HCT116 (cell line): ENCODE measurements at regions not wholly inside any gene's neighbourhood (a gene's known extent, or its start where the extent isn't known, plus 50 kb on each side); places are given as distances from the start of the nearest gene placed in this dataset.

ENCODE experiments used
- CTCF ChIP-seq, 3 experiments: fragments of 200-600 bp in 1 of 3; sonication (generic) in 1 of 3; IDR thresholded peaks in 2 of 3; conservative IDR thresholded peaks in 1 of 3; 2 replicates each; pipeline ENCODE4 v1.5.1; 2012 to 2017; ENCODE audit warnings: low read depth in 2 of 3, low read length in 2 of 3, antibody characterized with exemption in 1 of 3, borderline replicate concordance in 1 of 3, control low read depth in 1 of 3, mild to moderate bottlenecking in 1 of 3, mixed read lengths in 1 of 3, mixed run types in 1 of 3, moderate library complexity in 1 of 3; ENCODE audit not compliant: insufficient read depth in 1 of 3
- EZH2 ChIP-seq: fragments of 200-600 bp; sonication (generic); IDR thresholded peaks from 2 replicates; pipeline ENCODE4 v1.6.1; 2017; ENCODE audit warnings: antibody characterized with exemption, mixed run types
- JUND ChIP-seq: IDR thresholded peaks from 2 replicates; pipeline ENCODE4 v1.6.1; 2012
- POLR2A ChIP-seq: IDR thresholded peaks from 2 replicates; pipeline ENCODE4 v1.7.0; 2011; ENCODE audit warnings: borderline replicate concordance; ENCODE audit not compliant: insufficient read depth, insufficient read length; ENCODE audit errors: extremely low read depth
- TF ChIP-seq, protein P1 (sequence below): IDR thresholded peaks from 2 replicates; pipeline ENCODE4 v1.6.1; 2012; ENCODE audit warnings: low read depth

GRCh38 chr16:87145181-87146176 is 171.7 kb downstream of the C16orf95 start:
- TF ChIP-seq CTCF (IDR thresholded peaks at IDR 0.05 in 2 of 3, conservative IDR thresholded peaks at IDR 0.05 in 1 of 3; ENCODE audit: borderline replicate concordance in 1 of 3, insufficient read depth in 1 of 3, low read depth in 2 of 3, low read length in 2 of 3) (peak in 2 of 3 experiments; percentile 43 to 48; a peak in 5 of 6 replicates), EZH2 (no peak), JUND (peak; percentile 99), POLR2A (peak; percentile 41)
- TF ChIP-seq, protein P1, sequence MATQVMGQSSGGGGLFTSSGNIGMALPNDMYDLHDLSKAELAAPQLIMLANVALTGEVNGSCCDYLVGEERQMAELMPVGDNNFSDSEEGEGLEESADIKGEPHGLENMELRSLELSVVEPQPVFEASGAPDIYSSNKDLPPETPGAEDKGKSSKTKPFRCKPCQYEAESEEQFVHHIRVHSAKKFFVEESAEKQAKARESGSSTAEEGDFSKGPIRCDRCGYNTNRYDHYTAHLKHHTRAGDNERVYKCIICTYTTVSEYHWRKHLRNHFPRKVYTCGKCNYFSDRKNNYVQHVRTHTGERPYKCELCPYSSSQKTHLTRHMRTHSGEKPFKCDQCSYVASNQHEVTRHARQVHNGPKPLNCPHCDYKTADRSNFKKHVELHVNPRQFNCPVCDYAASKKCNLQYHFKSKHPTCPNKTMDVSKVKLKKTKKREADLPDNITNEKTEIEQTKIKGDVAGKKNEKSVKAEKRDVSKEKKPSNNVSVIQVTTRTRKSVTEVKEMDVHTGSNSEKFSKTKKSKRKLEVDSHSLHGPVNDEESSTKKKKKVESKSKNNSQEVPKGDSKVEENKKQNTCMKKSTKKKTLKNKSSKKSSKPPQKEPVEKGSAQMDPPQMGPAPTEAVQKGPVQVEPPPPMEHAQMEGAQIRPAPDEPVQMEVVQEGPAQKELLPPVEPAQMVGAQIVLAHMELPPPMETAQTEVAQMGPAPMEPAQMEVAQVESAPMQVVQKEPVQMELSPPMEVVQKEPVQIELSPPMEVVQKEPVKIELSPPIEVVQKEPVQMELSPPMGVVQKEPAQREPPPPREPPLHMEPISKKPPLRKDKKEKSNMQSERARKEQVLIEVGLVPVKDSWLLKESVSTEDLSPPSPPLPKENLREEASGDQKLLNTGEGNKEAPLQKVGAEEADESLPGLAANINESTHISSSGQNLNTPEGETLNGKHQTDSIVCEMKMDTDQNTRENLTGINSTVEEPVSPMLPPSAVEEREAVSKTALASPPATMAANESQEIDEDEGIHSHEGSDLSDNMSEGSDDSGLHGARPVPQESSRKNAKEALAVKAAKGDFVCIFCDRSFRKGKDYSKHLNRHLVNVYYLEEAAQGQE: no peak
